Neural progenitor cell (in vitro differentiated cells): ENCODE measurements at regions not wholly inside any gene's neighbourhood (a gene's known extent, or its start where the extent isn't known, plus 50 kb on each side); places are given as distances from the start of the nearest gene placed in this dataset.

Experiments used
- CTCF ChIP-seq: fragments of 200-600 bp; sonication (generic); IDR thresholded peaks from 2 replicates; pipeline ENCODE4 v1.5.1; 2017; ENCODE audit warnings: antibody characterized with exemption, mild to moderate bottlenecking
- EZH2phosphoT487 ChIP-seq: fragments of 200-600 bp; sonication (generic); IDR thresholded peaks from 2 replicates; pipeline ENCODE4 v1.6.1; 2017; ENCODE audit warnings: antibody characterized with exemption

DNA sequence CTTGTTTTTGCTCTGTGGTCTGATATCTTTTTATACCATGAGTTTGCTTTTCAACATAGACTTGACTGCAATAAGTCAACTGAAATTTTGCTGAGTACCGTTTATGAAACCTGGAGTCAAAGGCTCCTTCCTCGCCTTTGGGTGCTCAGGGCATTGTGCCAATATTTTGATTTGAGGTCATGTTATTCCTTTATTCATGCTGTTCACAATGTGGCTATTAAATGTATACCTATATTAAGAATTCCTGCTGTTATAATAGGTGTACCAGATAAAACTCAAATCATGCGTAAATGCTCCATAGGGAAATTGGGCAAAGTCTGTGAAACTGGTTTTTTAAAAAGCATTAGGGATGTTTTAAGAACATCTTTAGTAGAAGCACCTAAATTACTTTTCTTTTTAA is 334.0 kb upstream of the NUDT12 start:
- TF ChIP-seq CTCF (no peak), EZH2phosphoT487 (no peak)
